ENCODE measurements at regions not wholly inside any gene's neighbourhood (a gene's known extent, or its start where the extent isn't known, plus 50 kb on each side); places are given as distances from the start of the nearest gene placed in this dataset.
A peak's percentile ranks its signal among the peaks of the same experiment; 100 is the strongest.
"Not testable (repeated sequence)": the region's sequence is repeated elsewhere in the genome, so short reads cannot be mapped to it uniquely, and the experiment has no call there.

DNA sequence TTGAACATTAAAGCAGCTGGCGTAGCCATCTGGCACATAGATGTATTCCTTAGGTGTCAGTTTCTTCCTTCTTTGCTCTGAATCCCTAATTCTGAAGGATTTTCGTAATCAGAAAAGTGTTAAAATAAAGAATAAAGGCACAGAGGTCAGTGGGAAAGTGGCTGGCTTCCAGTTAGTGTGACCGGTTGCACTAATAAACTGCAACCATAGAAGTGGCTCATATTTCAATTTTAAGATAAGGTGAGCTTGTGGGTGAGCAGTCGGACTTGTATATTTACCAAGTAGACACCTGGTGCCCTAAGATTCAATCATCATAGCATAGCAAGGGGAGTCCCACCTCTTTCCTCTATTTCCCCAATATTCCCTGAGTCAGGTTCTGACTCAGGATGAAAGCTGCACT is 459.6 kb downstream of the ACTL7B start:
- no peak for DNase-seq

DNA sequence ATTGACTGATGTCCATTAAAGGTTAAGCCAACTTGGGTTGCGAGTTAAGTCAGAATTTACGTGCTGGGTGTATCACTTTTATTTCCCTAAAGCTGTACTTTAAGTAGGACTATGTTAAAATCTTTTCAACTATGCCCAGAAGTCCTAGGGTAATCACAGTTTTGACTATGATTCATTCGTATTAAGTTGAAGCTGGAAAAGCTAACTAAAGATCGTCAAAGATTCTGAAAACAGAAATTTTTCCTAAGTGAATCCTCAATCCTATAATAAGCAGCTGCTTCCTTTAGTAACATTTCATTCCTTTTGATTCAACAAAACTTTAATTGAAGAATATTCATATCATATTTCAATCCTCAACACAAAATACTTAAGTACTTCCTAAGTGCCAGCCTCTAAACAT is 460.4 kb downstream of the ACTL7B start:
- no peak for DNase-seq

DNA sequence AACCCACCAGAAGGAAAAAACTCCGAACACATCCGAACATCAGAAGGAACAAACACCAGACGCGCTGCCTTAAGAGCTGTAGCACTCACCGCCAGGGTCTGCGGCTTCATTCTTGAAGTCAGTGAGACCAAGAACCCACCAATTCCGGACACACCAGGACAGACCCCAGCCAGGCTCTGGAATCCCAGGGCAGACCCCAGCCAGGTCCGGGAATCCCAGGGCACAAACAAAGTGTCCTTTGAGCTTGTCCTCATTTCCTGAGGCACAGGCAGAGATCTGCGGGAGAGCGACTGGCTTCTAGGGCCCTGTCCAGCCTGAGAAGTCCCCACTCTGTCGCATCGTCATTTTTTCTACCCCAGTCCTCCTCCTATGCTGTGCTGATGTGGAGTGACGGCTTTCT is 461.1 kb downstream of the ACTL7B start:
- DNase-seq, result no peak

DNA sequence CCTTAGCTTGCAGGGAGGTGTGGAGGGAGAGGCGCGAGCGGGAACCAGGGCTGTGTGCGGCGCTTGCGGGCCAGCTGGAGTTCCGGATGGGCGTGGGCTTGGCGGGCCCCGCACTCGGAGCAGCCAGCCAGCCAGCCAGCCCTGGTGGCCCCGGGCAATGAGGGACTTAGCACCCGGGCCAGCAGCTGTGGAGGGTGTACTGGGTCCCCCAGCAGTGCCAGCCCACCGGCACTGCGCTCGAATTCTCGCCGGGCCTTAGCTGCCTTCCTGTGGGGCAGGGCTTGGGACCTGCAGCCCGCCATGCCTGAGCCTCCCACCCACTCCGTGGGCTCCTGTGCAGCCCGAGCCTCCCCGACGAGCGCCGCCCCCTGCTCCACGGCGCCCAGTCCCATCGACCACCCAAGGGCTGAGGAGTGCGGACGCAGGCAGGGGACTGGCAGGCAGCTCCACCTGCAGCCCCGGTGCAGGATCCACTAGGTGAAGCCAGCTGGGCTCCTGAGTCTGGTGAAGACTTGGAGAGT is 462.2 kb downstream of the ACTL7B start:
- DNase-seq, result not testable (repeated sequence)

DNA sequence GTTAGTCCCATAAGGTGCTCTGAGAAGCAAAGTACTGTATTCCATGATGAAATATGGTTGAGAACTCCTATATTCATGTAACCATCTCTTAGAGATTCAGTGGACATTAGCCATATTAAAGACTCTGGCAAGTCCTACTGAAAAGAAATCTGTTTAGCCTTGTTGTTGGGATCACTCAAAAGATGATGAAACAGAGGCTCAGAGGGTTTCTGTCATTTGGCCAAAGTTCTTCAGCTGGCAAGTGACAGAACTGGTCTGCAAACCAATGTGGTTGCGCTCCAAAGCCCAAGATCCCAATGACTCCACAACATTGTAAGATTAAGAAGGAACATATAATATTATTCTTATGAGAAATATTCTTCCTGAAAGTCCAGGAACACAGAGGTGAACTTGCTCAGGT is 462.9 kb downstream of the ACTL7B start:
- DNase-seq, result no peak

DNA sequence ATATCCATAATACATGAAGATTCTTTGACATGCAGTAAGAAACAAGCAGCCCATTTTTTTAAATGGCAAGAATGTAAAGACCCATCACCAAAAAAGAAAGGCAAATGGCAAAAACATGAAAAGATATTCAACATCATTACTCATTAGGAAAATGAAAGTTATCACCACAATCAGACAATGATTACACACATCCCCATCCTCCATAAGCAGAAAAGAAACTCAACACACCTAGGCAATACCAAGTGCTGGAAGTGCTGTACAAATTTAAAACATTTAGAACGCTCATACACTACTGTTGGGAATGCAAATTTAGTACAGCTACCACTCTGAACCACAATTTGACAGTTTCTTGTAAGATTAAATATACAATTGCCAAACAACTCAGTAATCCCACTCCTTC is 466.7 kb downstream of the ACTL7B start:
- no peak for DNase-seq

DNA sequence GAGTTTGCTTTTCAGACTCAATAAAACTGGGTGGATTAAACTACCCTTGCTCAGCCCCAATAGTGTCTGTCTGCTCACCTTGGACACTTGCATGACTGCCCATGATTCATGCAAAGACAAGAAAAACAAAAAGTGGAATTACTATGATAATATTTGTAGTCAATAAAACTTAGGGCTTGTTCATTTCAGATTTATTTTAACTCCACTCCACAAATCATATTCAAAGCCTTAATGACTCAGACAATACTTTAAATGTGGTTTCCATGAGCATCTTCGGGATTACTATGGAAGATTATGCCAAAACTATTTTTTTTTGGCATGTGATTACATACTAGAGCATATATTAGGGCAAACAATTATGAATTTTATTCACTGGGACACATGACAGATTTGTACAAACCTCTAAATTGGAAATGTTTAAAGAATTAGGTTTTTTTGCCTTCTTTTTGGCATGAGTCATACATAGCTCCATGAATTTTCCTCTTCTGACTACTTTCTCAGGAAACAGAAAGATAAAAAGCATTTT is 468.9 kb downstream of the ACTL7B start:
- no peak for DNase-seq

DNA sequence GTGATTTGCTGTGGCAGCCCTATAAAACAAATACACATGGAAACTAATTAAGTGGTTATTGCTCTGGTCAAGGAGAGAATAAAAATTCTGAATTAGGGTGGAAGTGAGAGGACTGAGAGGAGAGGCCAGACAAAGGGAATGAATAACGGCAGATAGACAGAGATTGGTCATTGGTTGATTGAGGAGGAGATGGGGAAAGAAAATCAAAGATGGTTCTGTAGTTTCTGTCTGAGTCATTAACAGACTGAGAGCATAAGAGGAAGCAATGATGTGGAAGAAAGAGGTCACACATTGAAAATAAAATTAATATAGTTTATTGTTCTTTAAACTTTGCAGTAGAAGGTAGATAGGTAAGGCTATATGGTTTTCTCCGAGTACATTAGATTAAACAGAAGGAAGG is 469.8 kb downstream of the ACTL7B start:
- DNase-seq, result peak in 2 of 4 experiments; percentile 15 to 23

DNA sequence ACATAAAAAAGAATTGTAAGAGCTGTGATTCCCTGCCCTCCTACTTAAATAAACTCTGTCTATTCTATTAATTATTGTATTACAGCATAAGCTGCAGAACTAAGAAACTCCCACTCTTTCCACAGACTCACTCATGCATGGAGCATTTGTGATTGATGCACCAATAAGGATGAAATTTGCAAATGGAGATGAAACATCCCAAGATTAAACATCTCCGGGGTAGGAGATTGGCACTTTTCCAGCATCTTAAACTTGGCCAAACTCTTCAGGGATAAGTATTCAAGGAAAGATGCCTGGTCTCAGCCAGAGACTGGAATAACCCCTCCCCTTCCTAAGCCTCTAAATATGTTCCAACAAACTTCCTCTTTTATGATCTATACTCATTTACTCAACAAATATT is 472.0 kb downstream of the ACTL7B start:
- DNase-seq, result peak in 2 of 4 experiments; percentile 3 to 8

DNA sequence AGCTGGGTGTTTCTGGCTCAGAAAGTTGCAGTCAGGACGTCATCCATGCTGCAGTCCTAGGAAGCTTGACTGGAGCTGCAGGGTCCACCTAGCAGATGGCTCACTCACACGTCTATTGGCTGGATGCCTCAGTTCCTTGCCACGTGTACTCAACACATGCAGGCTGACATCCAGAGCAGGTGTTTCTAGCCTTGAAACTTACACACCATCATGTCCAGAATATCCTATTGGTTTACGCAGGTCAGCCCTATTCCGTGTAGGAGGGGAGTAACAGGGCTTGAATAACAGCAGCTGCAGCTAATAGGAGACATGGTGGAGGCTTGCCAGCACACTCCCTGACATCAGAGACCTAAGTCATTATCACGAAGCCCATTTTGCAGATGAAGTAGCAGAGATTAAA is 473.5 kb downstream of the ACTL7B start:
- DNase-seq, result no peak

DNA sequence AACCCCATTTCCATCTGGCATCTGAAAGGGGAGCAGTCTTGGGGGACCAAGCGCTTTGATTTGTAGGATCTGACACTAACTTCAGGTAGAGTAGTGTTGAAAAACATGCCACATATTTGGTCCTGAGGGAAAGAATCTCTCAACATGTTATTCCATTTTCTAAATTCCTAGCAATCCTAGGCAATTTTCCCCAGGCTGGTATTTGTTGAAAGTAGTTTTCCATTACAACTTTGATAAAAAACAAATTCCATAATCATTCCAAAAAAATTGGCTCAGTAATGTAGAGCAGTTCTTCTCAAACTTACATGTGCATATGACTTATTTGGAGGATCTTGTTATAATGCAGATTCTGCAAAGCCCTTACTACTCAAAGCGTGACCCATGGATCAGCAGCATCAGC is 477.9 kb downstream of the ACTL7B start:
- DNase-seq, result no peak

DNA sequence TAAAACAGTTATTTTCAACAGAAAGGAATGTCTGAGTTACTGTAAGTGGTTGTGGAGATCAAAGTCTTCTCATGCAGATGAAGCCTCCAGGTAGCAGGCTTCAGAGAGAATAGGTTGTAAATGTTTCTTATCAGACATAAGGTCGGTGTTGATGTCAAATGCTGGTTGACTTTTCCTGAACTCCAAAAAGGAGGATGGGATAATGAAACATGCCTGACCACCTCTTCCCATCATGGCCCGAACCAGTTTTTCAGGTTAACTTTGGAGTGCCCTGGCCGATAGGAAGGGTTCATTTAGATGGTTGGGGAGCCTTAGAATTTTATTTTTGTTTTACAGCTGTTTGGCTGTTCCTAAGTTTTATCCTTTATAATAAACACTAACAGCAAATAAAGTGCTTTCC is 478.4 kb downstream of the ACTL7B start:
- no peak for DNase-seq

DNA sequence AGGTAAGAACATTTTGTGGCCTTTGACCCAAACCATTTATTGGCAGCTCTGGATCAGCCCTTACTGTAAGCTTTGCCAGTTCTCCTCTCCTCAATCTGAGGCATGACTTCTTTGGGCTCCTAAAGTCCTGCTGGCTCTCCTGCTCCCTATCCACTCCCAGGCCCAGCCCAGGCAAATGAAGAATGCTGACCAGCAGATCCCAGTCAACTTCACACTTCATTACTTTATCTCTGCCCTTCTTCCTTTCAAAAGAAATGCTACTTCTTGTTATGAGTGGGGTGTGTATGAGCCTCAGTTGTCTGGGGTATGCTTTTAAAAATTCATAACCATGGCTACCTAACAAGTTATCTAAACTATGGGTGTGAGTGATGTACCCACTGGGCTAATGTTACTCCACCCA is 479.6 kb downstream of the ACTL7B start:
- no peak for DNase-seq

DNA sequence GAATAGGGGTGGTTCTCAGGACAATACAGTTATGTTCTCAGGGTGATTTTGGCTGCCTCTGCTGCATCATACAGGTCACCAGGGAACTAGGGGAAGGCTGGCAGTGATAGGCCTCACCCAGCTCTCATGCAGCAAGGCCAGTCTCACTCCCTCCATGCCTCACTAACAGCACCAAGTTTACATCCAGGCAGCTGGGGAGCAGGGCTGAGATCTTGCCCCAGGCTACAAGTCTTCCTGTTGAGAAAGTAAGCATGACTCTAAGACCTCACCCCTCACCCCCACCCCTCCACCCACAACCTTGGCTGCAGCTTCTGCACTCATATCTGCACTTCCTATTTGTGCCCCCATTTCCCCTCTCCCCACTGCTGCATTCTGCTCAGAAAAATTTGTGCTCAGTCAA is 481.2 kb downstream of the ACTL7B start:
- peak; percentile 7 to 44 (median 36) for DNase-seq

DNA sequence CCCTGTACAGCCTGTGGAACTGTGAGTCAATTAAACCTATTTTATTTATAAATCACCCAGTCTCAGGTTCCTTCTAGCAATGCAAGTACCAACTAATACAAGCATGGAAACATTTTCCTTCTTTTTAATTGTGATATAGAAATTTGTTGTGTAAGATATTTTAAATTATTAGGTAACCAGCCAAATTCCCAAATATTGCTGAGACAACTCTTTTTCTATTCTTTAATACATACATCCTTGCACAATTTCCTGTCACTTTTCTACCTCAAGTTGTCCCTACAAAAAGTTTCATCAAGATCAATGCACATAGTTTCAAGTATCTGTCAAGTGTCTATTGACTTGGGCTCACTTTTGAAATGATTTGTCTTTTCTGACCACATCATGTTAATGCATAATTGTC is 488.6 kb downstream of the ACTL7B start:
- DNase-seq, result no peak

DNA sequence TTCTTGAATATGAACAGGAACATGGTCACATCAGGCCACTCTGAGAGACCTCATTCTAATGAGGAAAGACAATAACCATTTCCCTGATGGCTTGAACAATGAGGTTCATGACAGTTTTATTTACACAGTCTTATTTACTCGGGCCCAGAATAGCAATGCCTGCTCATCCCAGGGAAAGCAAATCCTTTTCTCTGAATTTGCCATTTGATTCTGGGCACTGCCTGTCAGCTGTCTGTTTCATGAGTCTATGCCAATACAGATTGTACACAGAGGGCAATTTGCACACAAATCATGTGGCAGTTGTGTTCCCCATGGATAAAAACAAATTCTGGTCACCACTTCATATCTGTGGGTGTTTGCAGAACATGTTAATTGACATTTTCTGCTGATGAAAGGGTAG is 492.5 kb downstream of the ACTL7B start:
- DNase-seq, result no peak

DNA sequence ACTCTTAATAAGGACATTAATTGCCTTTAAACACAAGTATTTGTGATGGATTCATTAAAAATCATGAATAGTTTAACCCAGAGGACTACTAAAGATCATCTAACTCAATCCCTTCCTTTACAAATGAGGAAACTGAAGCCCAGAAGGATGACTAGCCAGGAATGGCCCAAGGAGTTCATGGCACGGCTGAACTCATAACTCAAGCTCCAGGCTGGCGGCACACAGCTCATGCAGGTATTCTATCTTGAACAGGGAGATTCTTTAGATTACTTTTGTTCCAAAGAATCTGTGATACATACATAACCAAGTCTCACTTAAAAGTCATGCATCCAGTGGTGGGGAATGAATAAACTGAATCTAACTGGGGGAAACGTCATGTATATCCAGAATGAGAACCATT is 495.5 kb downstream of the ACTL7B start:
- DNase-seq, result no peak

DNA sequence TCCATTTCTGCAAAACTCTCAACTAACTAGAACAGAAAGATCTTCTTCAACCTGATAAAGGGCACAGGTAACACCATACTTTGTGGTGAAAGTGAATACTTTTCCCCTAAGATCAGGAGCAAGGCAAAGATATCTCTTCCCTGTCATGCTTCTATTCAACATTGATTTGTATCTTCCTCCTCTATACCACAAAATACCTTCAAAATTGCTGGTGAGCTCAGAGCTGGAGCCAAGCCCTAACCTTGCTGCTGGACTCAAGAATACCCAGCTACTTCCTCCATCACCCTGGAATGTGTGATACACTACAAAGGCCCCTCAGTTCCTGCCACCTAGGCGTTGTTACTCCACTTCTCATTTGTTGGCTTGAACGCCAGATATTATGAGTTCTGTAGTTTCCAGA is 499.0 kb downstream of the ACTL7B start:
- no peak for DNase-seq

DNA sequence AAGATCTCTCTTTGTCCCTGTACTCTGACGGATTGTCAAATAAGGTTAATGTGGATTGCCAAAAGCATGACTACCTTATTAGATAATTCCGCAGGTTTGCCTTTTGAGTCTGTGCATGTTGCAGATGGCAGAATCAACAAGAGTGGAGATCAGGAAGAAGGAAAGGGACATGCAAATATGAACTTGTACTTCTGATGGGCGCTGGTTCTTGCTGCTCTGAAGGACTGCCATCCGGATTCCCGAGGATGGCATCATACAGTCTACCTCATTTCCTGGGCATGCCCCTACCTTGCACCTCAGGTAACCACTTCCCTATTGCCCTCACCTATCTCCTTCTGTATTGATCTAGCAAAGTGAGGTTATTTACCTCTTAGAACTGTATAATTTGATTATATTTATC is 504.2 kb downstream of the ACTL7B start:
- DNase-seq, result no peak

DNA sequence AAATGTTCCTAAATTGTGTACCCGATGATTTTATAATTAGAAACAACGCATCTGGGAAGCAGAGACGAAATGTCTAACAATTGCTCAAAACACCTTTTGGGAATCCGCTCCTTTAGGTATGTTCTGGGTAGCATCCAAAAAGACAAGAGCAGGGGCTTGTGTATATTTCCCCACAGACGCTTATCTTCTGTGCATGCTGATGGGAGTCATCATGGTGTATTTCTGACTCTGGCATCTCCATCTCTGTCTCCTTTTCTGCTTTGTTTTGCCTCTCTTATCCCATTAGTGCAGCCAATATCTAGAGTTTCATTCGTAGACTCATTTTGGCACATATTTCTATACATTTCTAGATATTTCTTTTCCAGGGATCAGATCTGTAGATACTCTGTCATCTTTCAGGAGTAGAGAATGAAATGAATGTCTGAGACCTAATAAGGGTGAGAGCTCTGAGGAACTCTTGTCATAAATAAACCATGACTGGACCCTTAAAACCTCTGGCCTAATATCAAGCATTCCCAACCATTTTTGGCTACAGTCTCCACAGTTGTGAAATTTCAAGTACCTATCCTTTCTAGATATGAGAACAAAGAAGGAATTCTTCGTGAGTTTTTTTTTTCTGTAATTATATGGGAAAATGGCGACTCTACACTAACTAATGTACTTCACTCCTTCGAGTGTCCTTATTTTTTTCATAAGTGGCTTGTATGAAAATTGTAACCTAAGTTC is 508.2 kb downstream of the ACTL7B start:
- DNase-seq, result no peak

DNA sequence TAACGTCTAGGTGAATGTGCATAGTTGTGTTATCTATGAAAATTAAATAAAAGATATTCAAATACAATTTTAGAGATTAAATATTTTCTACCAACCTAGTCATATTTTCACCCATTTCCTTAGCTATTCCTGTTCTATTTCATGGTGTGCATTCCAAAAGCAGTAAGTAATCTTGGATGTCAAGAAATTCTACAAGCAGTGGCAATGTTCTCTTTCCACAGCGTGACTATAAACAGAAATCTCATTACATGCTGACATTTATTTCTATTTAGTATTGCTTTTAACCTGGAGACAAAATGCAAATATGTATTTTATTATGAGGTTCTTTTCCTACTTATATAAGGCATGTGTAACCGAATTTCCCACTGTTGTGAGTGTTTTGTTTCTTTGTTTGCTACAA is 510.0 kb downstream of the ACTL7B start:
- DNase-seq, result no peak

DNA sequence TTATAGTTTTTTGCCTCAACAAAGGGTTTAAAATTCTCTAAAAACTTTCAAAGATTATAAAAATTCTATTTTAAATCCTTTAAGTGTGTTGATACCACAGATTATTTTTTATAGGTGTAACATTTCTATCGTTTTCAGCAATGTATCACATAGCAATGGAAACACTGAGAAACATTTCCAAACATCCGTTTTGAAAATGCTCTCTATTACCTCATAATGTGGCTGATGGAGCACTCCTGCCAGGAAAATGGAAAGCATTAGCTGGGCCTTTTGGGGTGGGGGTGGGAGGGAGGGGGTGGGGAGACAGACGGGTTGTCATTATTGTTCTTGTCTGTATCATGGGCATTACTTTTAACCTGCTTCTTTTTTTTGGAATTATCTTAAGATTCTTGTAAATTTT is 516.5 kb downstream of the ACTL7B start:
- no peak for DNase-seq

DNA sequence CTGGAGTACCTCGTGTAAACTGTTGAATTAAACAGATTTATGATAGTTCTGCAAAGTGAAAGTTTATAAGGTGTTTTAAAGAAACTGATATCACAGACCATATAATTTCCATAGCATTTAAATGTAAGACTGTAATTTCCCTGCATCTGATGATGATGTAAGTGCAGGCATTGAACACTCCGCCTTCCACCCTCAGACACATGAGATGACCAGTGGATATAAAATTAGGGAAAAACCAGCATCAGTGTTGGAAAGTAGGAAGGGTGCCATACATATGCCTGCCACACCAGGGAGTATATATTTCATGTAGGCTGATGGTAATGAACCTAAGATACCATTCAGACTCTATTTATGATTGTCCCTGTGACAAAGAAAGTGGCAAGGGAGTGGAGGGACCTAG is 519.2 kb downstream of the ACTL7B start:
- DNase-seq, result no peak

DNA sequence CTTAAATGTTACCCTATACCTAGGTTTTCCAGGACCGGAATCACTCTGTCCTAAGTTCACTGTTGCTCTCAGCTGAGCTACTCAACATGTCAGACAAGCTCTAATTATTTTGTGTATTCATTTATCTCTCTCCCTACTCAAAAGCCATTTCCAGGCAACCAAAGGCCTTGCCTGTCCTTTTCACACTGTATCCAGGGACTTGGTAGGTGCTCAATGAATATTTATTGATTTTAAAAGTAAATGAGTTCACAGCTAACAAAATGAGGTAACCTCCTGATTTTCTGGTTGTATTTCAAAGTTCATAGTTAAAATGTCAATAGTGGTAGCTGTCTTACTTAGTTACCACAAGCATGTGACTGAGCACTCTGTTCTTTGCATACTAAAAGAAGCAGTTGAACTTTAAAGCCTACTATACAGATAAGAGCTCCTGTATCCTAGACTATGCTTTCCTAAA is 522.2 kb downstream of the ACTL7B start:
- no peak for DNase-seq

DNA sequence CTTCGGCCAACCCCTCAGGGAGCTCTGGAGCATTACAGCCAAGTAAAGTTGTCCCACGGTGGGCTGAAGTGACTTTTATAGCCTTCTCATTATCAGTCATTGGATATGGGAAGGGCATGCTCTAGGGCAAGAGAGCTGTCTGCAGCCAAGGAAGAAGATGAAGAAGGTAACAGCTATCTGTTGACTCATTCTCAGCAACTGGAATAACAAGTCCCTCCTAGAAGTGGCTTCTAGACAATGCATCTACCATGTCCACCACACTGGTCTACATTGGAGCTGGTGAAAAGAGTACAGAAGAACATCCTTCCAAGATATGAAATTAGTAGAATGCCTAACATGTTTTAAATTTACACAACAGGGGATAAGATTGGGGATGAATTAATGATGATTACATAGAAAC is 524.2 kb downstream of the ACTL7B start:
- DNase-seq, result no peak
